ENCODE measurements at regions not wholly inside any gene's neighbourhood (a gene's known extent, or its start where the extent isn't known, plus 50 kb on each side); places are given as distances from the start of the nearest gene placed in this dataset.

GRCh38 chr13:97559981-97560380 is 126.0 kb downstream of the RAP2A start:
- no peak for DNase-seq (ENCODE audit: low read depth in 4 of 4, low spot score in 3 of 4)

- no peak for DNase-seq (ENCODE audit: low read depth in 4 of 4, low spot score in 3 of 4)
These were observed 127.2 kb downstream of the RAP2A start for GRCh38 chr13:97561182-97561581.

GRCh38 chr13:97562962-97563361 is 129.0 kb downstream of the RAP2A start:
- DNase-seq (ENCODE audit: low read depth in 4 of 4, low spot score in 3 of 4) = no peak

- DNase-seq (ENCODE audit: low read depth in 4 of 4, low spot score in 3 of 4) = no peak
These were observed 131.0 kb downstream of the RAP2A start for GRCh38 chr13:97564956-97565355.

GRCh38 chr13:97565906-97566305 is 131.9 kb downstream of the RAP2A start:
- DNase-seq (ENCODE audit: low read depth in 4 of 4, low spot score in 3 of 4) = no peak

GRCh38 chr13:97566907-97567306 is 132.9 kb downstream of the RAP2A start:
- DNase-seq (ENCODE audit: low read depth in 4 of 4, low spot score in 3 of 4) = no peak

GRCh38 chr13:97567510-97568243 is 133.7 kb downstream of the RAP2A start:
- DNase-seq (ENCODE audit: low read depth in 4 of 4, low spot score in 3 of 4) = no peak

- no peak for DNase-seq (ENCODE audit: low read depth in 4 of 4, low spot score in 3 of 4)
These were observed 134.9 kb downstream of the RAP2A start for GRCh38 chr13:97568850-97569249.

- no peak for DNase-seq (ENCODE audit: low read depth in 4 of 4, low spot score in 3 of 4)
These were observed 135.9 kb downstream of the RAP2A start for GRCh38 chr13:97569841-97570240.

GRCh38 chr13:97570442-97570841 is 136.5 kb downstream of the RAP2A start:
- no peak for DNase-seq (ENCODE audit: low read depth in 4 of 4, low spot score in 3 of 4)

- no peak for DNase-seq (ENCODE audit: low read depth in 4 of 4, low spot score in 3 of 4)
These were observed 139.0 kb downstream of the RAP2A start for GRCh38 chr13:97573011-97573410.

- DNase-seq (ENCODE audit: low read depth in 4 of 4, low spot score in 3 of 4) = no peak
These were observed 141.0 kb downstream of the RAP2A start for GRCh38 chr13:97574926-97575325.

- DNase-seq (ENCODE audit: low read depth in 4 of 4, low spot score in 3 of 4) = no peak
These were observed 143.1 kb downstream of the RAP2A start for GRCh38 chr13:97577026-97577425.

- DNase-seq (ENCODE audit: low read depth in 4 of 4, low spot score in 3 of 4) = no peak
These were observed 148.2 kb downstream of the RAP2A start for GRCh38 chr13:97582170-97582569.

GRCh38 chr13:97583907-97584497 is 150.0 kb downstream of the RAP2A start:
- DNase-seq (ENCODE audit: low read depth in 4 of 4, low spot score in 3 of 4) = no peak

- DNase-seq (ENCODE audit: low read depth in 4 of 4, low spot score in 3 of 4) = no peak
These were observed 153.0 kb downstream of the RAP2A start for GRCh38 chr13:97586941-97587340.

- no peak for DNase-seq (ENCODE audit: low read depth in 4 of 4, low spot score in 3 of 4)
These were observed 155.0 kb downstream of the RAP2A start for GRCh38 chr13:97588993-97589392.

- no peak for DNase-seq (ENCODE audit: low read depth in 4 of 4, low spot score in 3 of 4)
These were observed 166.6 kb downstream of the RAP2A start for GRCh38 chr13:97600458-97601075.

- DNase-seq (ENCODE audit: low read depth in 4 of 4, low spot score in 3 of 4) = no peak
These were observed 181.3 kb downstream of the RAP2A start for GRCh38 chr13:97615266-97615665.

GRCh38 chr13:97616385-97616784 is 182.4 kb downstream of the RAP2A start:
- DNase-seq (ENCODE audit: low read depth in 4 of 4, low spot score in 3 of 4) = no peak

- no peak for DNase-seq (ENCODE audit: low read depth in 4 of 4, low spot score in 3 of 4)
These were observed 187.1 kb downstream of the RAP2A start for GRCh38 chr13:97621025-97621424.

GRCh38 chr13:97621631-97622030 is 187.7 kb downstream of the RAP2A start:
- no peak for DNase-seq (ENCODE audit: low read depth in 4 of 4, low spot score in 3 of 4)

All from right renal pelvis (tissue), 4 donors.